ENCODE measurements at regions not wholly inside any gene's neighbourhood (a gene's known extent, or its start where the extent isn't known, plus 50 kb on each side); places are given as distances from the start of the nearest gene placed in this dataset.

DNA sequence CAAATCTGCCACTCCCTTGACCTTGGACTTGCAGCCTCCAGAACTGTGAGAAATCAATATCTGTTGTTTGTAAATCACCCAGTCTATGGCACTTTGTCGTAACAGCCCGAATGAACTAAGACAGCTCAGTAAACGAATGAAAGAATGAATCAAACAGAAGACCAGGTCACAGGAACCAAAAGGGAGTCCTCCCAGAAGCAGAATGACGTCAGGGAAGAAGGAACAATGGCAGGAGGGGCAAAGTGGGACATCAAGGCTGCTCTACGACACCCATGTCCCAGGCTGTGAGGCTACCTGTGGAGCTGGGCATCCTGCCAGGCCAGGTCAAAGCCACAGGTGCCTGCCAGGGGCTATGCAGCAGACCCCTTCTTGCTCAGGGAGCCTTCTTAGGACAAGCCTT, 267.2 kb upstream of the PFKP start:
- Histone ChIP-seq H3K36me3 (ENCODE audit: control insufficient read depth, insufficient read depth, low read length) (no peaks in the 10 kb centered on the region), H3K27ac (ENCODE audit: low read length) (no peak overlapping the region), H3K27me3 (ENCODE audit: control insufficient read depth, insufficient read depth, low read length) (no peaks in the 10 kb centered on the region), H3K4me1 (ENCODE audit: control insufficient read depth, insufficient read depth, low read length) (no peaks in the 10 kb centered on the region), H3K4me3 (ENCODE audit: low read length) (no peak overlapping the region), H3K9me3 (ENCODE audit: control insufficient read depth, low read depth, low read length) (no peaks in the 10 kb centered on the region)
- no peak for DNase-seq
- WGBS (ENCODE audit: insufficient coverage, low lambda C conversion rate) = 29% methylated on average over 3 of the region's 5 CpGs

DNA sequence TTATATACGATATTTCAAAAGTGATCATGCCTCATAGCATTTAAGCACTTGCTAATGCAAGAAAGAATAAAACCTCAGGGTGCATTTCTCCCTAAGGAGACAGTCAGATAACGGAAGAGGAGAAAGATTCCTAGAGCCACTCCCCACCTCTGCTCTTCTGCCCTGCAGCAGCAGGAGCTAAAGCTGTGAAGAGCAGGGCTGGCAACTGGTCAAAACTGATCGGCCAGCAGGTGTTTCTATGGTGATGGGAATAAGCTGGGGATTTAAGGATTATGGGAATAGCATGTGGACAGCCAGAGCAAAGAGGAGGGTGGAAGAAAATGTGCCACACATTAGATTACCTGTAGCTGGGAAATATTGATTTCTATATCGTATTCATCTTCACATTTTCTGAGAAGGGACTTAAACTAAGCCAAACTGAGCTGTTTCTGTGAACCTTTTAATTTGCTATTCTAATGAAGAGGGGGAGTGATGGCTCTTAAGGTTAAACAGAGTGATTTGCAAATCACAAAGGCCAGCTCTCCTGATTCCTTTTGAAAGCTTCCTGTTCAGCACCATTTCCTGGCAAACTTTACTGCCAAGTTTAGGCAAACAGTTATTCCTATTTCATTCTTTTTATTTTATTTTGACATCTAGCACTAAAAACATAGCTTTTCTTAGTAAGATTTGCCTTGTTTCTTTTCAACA, 268.9 kb upstream of the PFKP start:
- Histone ChIP-seq H3K4me3 (ENCODE audit: low read length) (no peak overlapping the region), H3K27ac (ENCODE audit: low read length) (no peak overlapping the region), H3K9me3 (ENCODE audit: control insufficient read depth, low read depth, low read length) (no peaks in the 10 kb centered on the region), H3K27me3 (ENCODE audit: control insufficient read depth, insufficient read depth, low read length) (no peaks in the 10 kb centered on the region), H3K36me3 (ENCODE audit: control insufficient read depth, insufficient read depth, low read length) (no peaks in the 10 kb centered on the region), H3K4me1 (ENCODE audit: control insufficient read depth, insufficient read depth, low read length) (no peaks in the 10 kb centered on the region)
- no peak for DNase-seq
- WGBS (ENCODE audit: insufficient coverage, low lambda C conversion rate) = 60% methylated on average over 1 of the region's 4 CpGs

DNA sequence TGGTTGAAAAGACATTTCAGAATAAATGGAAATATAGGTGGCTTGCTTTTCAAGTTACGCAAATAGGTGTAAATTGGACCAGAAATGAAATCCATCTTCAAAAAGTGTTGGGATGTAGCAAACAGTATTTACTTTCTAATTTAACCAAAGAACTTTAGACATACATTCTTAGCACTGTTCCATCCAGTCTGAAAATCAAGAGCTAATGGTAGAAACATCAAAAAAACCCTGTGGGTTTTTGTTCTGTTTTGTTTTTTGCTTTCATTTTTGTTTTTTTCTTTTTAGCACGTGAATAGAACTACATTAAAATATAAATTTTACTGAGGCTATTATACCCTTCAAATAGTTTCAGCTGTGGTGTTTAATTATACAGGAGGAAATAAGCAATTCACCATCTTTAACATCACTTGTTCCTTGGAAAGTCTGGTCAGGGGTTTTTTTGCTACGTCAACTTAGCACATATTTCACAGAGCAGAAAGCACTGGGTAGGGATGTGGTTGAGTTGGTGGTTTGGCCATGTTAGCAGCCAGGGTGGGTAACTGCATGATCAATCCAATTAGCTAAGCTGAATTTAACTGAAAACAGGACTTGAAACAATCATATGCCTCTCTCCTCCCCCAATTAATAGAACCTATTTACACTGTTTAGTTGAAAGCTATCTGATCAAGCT, 275.4 kb upstream of the PFKP start:
- H3K27ac ChIP-seq (ENCODE audit: low read length) = no peak overlapping the region
- H3K27me3 ChIP-seq (ENCODE audit: control insufficient read depth, insufficient read depth, low read length) = no peaks in the 10 kb centered on the region
- H3K9me3 ChIP-seq (ENCODE audit: control insufficient read depth, low read depth, low read length) = no peaks in the 10 kb centered on the region
- WGBS (ENCODE audit: insufficient coverage, low lambda C conversion rate) = 94% methylated on average over 2 of the region's 3 CpGs
- DNase-seq = no peak
- H3K4me1 ChIP-seq (ENCODE audit: control insufficient read depth, insufficient read depth, low read length) = no peaks in the 10 kb centered on the region
- H3K36me3 ChIP-seq (ENCODE audit: control insufficient read depth, insufficient read depth, low read length) = no peaks in the 10 kb centered on the region
- H3K4me3 ChIP-seq (ENCODE audit: low read length) = no peak overlapping the region

DNA sequence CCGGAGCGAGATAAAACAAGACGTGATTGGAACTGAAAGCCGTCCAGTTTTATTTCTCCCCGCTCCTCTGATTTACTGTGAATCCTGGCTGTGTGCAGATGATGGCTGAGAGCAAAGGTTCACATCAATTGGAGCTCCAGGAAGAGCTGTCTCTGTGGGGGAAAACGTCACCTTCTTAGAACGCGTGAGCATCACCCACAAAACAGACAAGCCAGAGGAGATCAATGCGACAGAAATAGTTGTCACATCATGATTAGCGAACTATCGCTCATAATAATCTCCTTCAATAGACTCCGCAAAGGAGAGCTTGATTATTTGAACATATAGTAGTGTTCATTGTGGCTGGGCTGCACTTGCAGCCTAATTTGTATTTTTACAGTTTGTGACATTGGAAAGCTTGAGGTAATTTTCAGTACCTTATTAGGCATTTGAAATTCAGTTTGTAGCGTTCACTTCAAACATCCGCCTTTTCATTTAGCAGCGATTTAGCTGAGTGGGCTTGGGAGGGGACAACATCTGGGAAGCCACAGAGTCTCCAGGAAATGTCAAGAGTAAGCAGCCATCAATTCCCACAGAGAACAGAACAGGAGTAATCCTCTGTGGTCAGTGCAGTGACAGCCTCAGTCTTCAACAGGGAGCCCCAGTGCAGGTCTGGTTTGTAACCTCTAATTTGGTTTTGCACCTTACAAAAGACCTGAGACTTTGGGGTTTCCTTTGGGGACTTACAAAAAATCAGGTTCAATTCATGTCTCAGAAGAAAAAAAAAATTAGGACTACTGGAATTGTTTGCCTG, 276.8 kb upstream of the PFKP start:
- Histone ChIP-seq H3K4me1 (ENCODE audit: control insufficient read depth, insufficient read depth, low read length) (no peaks in the 10 kb centered on the region), H3K9me3 (ENCODE audit: control insufficient read depth, low read depth, low read length) (no peaks in the 10 kb centered on the region), H3K27me3 (ENCODE audit: control insufficient read depth, insufficient read depth, low read length) (no peaks in the 10 kb centered on the region), H3K36me3 (ENCODE audit: control insufficient read depth, insufficient read depth, low read length) (no peaks in the 10 kb centered on the region), H3K27ac (ENCODE audit: low read length) (no peak overlapping the region), H3K4me3 (ENCODE audit: low read length) (no peak overlapping the region)
- 85% methylated on average over 8 of the region's 15 CpGs for WGBS (ENCODE audit: insufficient coverage, low lambda C conversion rate)
- DNase-seq = no peak

DNA sequence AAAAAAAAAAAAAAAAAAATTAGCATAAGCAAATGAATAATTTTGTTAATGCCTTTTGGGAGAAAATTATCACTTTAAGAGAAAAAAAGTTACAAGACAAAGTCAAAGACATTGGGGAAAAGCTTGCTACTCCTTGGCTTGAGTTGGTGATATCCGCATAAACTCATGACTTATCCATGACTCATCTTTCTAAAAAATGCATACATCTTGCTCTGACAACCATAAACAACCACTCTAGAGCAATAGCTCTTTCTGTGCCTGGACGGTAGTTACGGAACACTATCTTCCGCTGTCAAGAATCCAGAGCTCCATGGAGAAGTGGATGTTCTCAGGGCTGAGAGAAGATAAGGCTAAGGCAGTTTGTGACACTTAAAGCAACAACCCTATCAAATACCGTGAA, 281.1 kb upstream of the PFKP start:
- DNase-seq = no peak
- no peaks in the 10 kb centered on the region for H3K36me3 ChIP-seq (ENCODE audit: control insufficient read depth, insufficient read depth, low read length)
- no peaks in the 10 kb centered on the region for H3K9me3 ChIP-seq (ENCODE audit: control insufficient read depth, low read depth, low read length)
- H3K27me3 ChIP-seq (ENCODE audit: control insufficient read depth, insufficient read depth, low read length) = no peaks in the 10 kb centered on the region
- H3K27ac ChIP-seq (ENCODE audit: low read length) = no peak overlapping the region
- WGBS (ENCODE audit: insufficient coverage, low lambda C conversion rate) = no CpG with 5 or more reads among the region's 5 CpGs
- no peak overlapping the region for H3K4me3 ChIP-seq (ENCODE audit: low read length)
- H3K4me1 ChIP-seq (ENCODE audit: control insufficient read depth, insufficient read depth, low read length) = no peaks in the 10 kb centered on the region

DNA sequence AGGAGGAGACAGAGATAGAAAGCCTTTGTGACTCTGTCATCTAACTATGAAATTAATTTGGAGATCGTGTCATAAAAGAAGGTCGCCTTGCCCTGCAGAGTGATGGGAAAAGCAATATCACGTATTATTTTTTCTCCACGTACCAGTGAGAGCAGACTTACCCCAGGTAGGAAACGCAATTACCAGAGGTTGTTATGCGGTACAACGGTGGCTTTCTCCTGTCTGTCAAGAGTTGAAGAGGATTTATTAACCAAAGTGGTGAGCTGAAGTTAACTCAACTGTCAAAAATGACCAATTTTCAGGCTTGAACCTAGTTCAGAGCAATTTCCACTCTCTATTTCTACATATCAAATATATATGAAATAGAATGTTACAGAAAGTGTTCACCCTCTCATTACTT, 282.6 kb upstream of the PFKP start:
- Histone ChIP-seq H3K4me3 (ENCODE audit: low read length) (no peak overlapping the region), H3K9me3 (ENCODE audit: control insufficient read depth, low read depth, low read length) (no peaks in the 10 kb centered on the region), H3K27me3 (ENCODE audit: control insufficient read depth, insufficient read depth, low read length) (no peaks in the 10 kb centered on the region), H3K36me3 (ENCODE audit: control insufficient read depth, insufficient read depth, low read length) (no peaks in the 10 kb centered on the region), H3K4me1 (ENCODE audit: control insufficient read depth, insufficient read depth, low read length) (no peaks in the 10 kb centered on the region), H3K27ac (ENCODE audit: low read length) (no peak overlapping the region)
- WGBS (ENCODE audit: insufficient coverage, low lambda C conversion rate) = no CpG with 5 or more reads among the region's 7 CpGs
- DNase-seq = no peak

DNA sequence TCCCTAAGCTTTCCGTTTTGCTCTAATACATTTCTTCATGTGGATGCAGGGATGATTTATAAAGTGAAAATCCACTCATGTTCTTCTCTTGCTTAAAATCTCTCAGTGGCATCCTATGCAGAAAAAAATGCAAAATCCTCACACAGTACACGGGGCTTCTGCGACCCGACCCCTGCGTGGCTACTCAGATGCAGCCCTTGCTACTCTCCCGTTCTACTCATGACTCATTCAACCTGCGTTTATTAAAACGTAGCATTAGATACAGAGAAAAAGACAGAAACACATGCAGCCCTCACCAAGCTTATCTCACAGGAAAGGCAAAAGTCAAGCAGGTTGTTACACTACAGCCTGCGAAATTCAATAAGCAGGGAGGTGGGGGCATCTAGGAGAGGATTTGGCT, 284.4 kb upstream of the PFKP start:
- DNase-seq = no peak
- Histone ChIP-seq H3K4me1 (ENCODE audit: control insufficient read depth, insufficient read depth, low read length) (no peaks in the 10 kb centered on the region), H3K27ac (ENCODE audit: low read length) (no peak overlapping the region), H3K4me3 (ENCODE audit: low read length) (no peak overlapping the region), H3K9me3 (ENCODE audit: control insufficient read depth, low read depth, low read length) (no peaks in the 10 kb centered on the region), H3K27me3 (ENCODE audit: control insufficient read depth, insufficient read depth, low read length) (no peaks in the 10 kb centered on the region), H3K36me3 (ENCODE audit: control insufficient read depth, insufficient read depth, low read length) (no peaks in the 10 kb centered on the region)
- WGBS (ENCODE audit: insufficient coverage, low lambda C conversion rate) = no CpG with 5 or more reads among the region's 9 CpGs

DNA sequence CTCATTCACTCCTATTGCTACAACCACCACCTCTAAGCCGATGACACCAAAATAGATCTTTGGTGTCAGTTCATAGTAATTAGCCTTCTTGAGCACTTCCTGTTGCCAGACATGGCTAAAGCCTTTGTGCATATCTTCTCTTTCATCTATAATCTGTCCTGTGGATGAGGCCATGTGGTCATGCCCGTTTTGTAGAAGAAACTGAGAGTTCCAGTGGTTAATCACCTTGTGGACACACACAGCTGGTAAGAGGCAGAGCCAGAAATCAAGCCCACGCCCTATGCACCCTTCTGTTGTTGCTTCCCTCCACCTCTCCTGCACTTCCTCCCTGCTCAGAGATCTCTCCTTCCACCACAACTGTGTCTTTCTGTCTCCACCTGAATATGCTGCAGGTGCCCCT, 285.1 kb upstream of the PFKP start:
- no peaks in the 10 kb centered on the region for H3K9me3 ChIP-seq (ENCODE audit: control insufficient read depth, low read depth, low read length)
- no peaks in the 10 kb centered on the region for H3K4me1 ChIP-seq (ENCODE audit: control insufficient read depth, insufficient read depth, low read length)
- no peaks in the 10 kb centered on the region for H3K27me3 ChIP-seq (ENCODE audit: control insufficient read depth, insufficient read depth, low read length)
- H3K27ac ChIP-seq (ENCODE audit: low read length) = no peak overlapping the region
- H3K4me3 ChIP-seq (ENCODE audit: low read length) = no peak overlapping the region
- DNase-seq = no peak
- H3K36me3 ChIP-seq (ENCODE audit: control insufficient read depth, insufficient read depth, low read length) = no peaks in the 10 kb centered on the region
- WGBS (ENCODE audit: insufficient coverage, low lambda C conversion rate) = no CpG with 5 or more reads among the region's 3 CpGs

DNA sequence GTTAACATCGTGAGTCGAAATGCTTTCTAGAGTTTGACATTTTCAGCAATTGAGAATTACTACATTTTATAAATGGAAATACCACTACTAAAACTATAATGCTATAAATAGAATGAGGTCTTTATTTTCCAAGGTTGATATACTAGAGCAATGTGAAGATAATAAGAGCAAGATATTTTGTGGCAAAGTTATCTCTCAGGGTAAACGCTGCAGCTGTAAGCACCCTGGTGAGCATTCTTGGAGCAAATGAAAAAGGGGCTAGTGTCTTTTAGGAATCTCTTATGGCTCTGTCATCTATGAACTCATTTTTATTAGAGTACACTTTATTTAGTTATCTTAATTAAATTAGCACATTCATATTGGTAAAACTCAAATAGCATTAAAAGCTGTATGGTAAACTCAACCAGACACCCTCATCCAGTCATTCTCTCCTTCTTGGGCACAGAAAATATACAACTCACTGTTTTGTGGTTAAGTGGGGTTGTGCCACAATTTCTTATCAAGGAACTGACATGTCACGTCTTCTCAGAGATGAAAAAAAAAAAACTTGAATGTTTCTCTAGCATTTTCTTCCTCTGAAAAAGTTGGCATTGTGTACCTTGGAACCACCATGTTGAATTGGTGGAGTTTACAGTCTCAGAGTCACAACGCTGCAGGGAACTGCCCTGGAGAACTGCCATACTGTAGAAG, 289.5 kb upstream of the PFKP start:
- Histone ChIP-seq H3K4me3 (ENCODE audit: low read length) (no peak overlapping the region), H3K4me1 (ENCODE audit: control insufficient read depth, insufficient read depth, low read length) (no peaks in the 10 kb centered on the region), H3K9me3 (ENCODE audit: control insufficient read depth, low read depth, low read length) (no peaks in the 10 kb centered on the region), H3K36me3 (ENCODE audit: control insufficient read depth, insufficient read depth, low read length) (no peaks in the 10 kb centered on the region), H3K27me3 (ENCODE audit: control insufficient read depth, insufficient read depth, low read length) (peaks cover 2% of the 10 kb centered on the region), H3K27ac (ENCODE audit: low read length) (no peak overlapping the region)
- no peak for DNase-seq
- 78% methylated on average over 1 of the region's 5 CpGs for WGBS (ENCODE audit: insufficient coverage, low lambda C conversion rate)

DNA sequence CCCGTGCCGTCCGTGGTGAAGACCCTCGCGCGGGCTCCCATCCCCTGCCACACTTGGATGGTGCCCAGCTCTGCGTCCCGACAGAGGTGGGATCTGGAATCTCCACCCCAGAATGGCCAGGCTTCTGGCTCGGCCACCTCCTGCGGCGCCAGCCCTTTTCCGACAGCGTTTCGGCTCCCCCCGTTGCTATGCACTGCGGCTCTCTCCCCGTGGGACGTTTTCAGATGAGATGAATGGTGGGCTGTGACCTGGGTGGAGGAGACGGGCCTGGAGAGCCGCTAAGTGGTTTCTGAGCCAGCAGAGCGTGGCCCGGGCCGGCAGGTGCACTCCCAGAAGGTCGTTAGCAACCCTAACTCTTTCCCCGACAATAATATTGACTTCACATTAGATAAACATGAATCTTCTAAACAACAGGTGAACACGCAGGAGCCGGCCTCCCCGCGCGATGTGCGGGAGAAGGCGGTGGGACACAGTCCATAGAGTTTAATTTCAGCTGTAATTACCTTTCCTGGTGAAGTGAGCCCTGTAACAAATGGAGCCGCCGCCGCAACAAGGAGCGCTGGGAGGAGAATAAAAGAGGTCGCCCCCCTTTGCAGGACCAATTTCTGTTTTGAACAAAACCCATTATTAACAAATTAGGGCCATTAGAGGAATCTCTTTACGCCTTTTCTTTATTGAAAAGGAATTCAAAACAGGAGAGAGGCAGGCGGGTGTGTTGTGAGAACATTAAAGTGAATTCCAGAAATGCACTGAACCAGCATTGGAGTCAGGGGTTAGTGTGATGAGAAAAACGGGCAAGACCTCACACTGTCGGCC, 294.3 kb upstream of the PFKP start:
- Histone ChIP-seq H3K36me3 (ENCODE audit: control insufficient read depth, insufficient read depth, low read length) (no peaks in the 10 kb centered on the region), H3K4me3 (ENCODE audit: low read length) (no peak overlapping the region), H3K4me1 (ENCODE audit: control insufficient read depth, insufficient read depth, low read length) (no peaks in the 10 kb centered on the region), H3K9me3 (ENCODE audit: control insufficient read depth, low read depth, low read length) (no peaks in the 10 kb centered on the region), H3K27me3 (ENCODE audit: control insufficient read depth, insufficient read depth, low read length) (peaks cover 2% of the 10 kb centered on the region), H3K27ac (ENCODE audit: low read length) (no peak overlapping the region)
- WGBS (ENCODE audit: insufficient coverage, low lambda C conversion rate) = 90% methylated on average over 2 of the region's 41 CpGs
- DNase-seq = no peak

Measured in large intestine (tissue), 3 donors.